K562 (cell line): ENCODE measurements at regions not wholly inside any gene's neighbourhood (a gene's known extent, or its start where the extent isn't known, plus 50 kb on each side); places are given as distances from the start of the nearest gene placed in this dataset.

ENCODE experiments used
- ATF7 ChIP-seq: fragments of 450-650 bp; IDR thresholded peaks from 2 replicates; pipeline ENCODE4 v1.7.1; 2014; ENCODE audit warnings: mild to moderate bottlenecking, moderate library complexity
- BMI1 ChIP-seq: fragments of 150-350 bp; IDR thresholded peaks from 2 replicates; pipeline ENCODE4 v1.6.1; 2014; ENCODE audit warnings: low read length
- CBX8 ChIP-seq: fragments of 200-600 bp; sonication (generic); IDR thresholded peaks from 2 replicates; pipeline ENCODE4 v1.6.1; 2012; ENCODE audit warnings: borderline replicate concordance, mixed run types, low read depth, mild to moderate bottlenecking, moderate library complexity, mixed read lengths, low read length, control low read depth, inconsistent platforms; ENCODE audit not compliant: poor library complexity, severe bottlenecking; ENCODE audit errors: extremely low read depth
- CTCF ChIP-seq, 3 experiments: IDR thresholded peaks in 2 of 3; conservative IDR thresholded peaks in 1 of 3; 2 replicates each; pipeline ENCODE4 v1.5.1; 2011 to 2012; ENCODE audit warnings: low read length in 3 of 3, mild to moderate bottlenecking in 3 of 3, control low read depth in 2 of 3, improper control_type of control experiment in 1 of 3, inconsistent platforms in 1 of 3, low read depth in 1 of 3, mixed read lengths in 1 of 3, moderate library complexity in 1 of 3; ENCODE audit not compliant: insufficient read depth in 2 of 3
- FOSL1 ChIP-seq: fragments of 200-800 bp; sonication (Bioruptor generic); conservative IDR thresholded peaks from 2 replicates; pipeline ENCODE4 v1.6.1; 2016; ENCODE audit warnings: missing genetic modification characterization, missing compliant biosample characterization
- FOXA3 ChIP-seq, 2 experiments: fragments of 450-650 bp in 1 of 2; sonication (generic) in 1 of 2; formaldehyde crosslinking; IDR thresholded peaks in 1 of 2; conservative IDR thresholded peaks in 1 of 2; 2 replicates each; pipeline versions ENCODE4 v1.4.0 to v1.8.0; 2020 to 2022; ENCODE audit warnings: mild to moderate bottlenecking in 2 of 2, missing genetic modification reagents in 1 of 2
- ID3 ChIP-seq, 2 experiments: fragments of 250-450 bp in 1 of 2; fragments of 450-650 bp in 1 of 2; sonication (Bioruptor Pico) in 1 of 2; IDR thresholded peaks; 2 replicates each; pipeline versions ENCODE4 v1.6.1 to v1.8.0; 2016 to 2021; ENCODE audit warnings: mild to moderate bottlenecking in 2 of 2, moderate library complexity in 2 of 2, missing compliant biosample characterization in 1 of 2, missing genetic modification characterization in 1 of 2
- JUN ChIP-seq, 2 experiments: sonication (generic) in 1 of 2; formaldehyde crosslinking in 1 of 2; IDR thresholded peaks; 2 replicates each; pipeline versions ENCODE4 v1.6.1 to v1.8.0; 2012 to 2022; ENCODE audit warnings: borderline replicate concordance in 2 of 2, mild to moderate bottlenecking in 2 of 2, improper control_type of control experiment in 1 of 2, low read depth in 1 of 2, low read length in 1 of 2, missing genetic modification reagents in 1 of 2
- KDM2B ChIP-seq: fragments of 250-450 bp; sonication (Bioruptor Pico); IDR thresholded peaks from 2 replicates; pipeline ENCODE4 v1.8.0; 2021; ENCODE audit warnings: mild to moderate bottlenecking, moderate library complexity
- PHF20 ChIP-seq: fragments of 450-650 bp; IDR thresholded peaks from 2 replicates; pipeline ENCODE4 v1.6.1; 2018; ENCODE audit not compliant: partially characterized antibody
- SLC30A9 ChIP-seq: fragments of 250-450 bp; sonication (Bioruptor Pico); IDR thresholded peaks from 2 replicates; pipeline ENCODE4 v1.8.0; 2022; ENCODE audit warnings: mild to moderate bottlenecking, moderate library complexity
- TFAP4 ChIP-seq: sonication (generic); formaldehyde crosslinking; IDR thresholded peaks from 2 replicates; pipeline ENCODE4 v1.8.0; 2022; ENCODE audit warnings: missing genetic modification reagents, mild to moderate bottlenecking, moderate library complexity, borderline replicate concordance
- WHSC1 ChIP-seq: IDR thresholded peaks from one replicate; pipeline ENCODE4 v1.6.1; 2012; ENCODE audit warnings: low read length, control low read depth, inconsistent platforms
- ZBTB11 ChIP-seq, 3 experiments: fragments of 200-800 bp in 1 of 3; fragments of 250-450 bp in 1 of 3; fragments of 450-650 bp in 1 of 3; sonication (Bioruptor Pico) in 1 of 3; sonication (Bioruptor generic) in 1 of 3; formaldehyde crosslinking in 1 of 3; IDR thresholded peaks; 2 replicates each; pipeline versions ENCODE4 v1.6.1 to v1.8.0; 2016 to 2022; ENCODE audit warnings: mild to moderate bottlenecking in 2 of 3, missing genetic modification characterization in 2 of 3, missing compliant biosample characterization in 1 of 3, moderate library complexity in 1 of 3
- ZNF3 ChIP-seq: fragments of 250-450 bp; sonication (Bioruptor Pico); IDR thresholded peaks from 2 replicates; pipeline ENCODE4 v1.5.0; 2021; ENCODE audit warnings: mild to moderate bottlenecking, moderate library complexity
- ZNF696 ChIP-seq: fragments of 250-450 bp; sonication (Bioruptor Pico); conservative IDR thresholded peaks from 2 replicates; pipeline ENCODE4 v1.4.0; 2020; ENCODE audit warnings: mild to moderate bottlenecking, moderate library complexity
- ZNF699 ChIP-seq: fragments of 250-450 bp; sonication (Bioruptor Pico); IDR thresholded peaks from 2 replicates; pipeline ENCODE4 v1.8.0; 2021; ENCODE audit warnings: mild to moderate bottlenecking, moderate library complexity; ENCODE audit not compliant: insufficient replicate concordance

GRCh38 chr3:14273901-14274611, 95.4 kb downstream of the LSM3 start (continued):
- TF ChIP-seq ZBTB11 (CRISPR knock-in tag; IDR thresholded peaks at IDR 0.05) (no peak), ATF7 (no peak), TFAP4 (CRISPR knock-in tag) (0 out of 2 replicates have a peak, but pooled peaks have one; percentile 36), FOXA3 (CRISPR knock-in tag; conservative IDR thresholded peaks at IDR 0.05 in 1 of 2, IDR thresholded peaks at IDR 0.05 in 1 of 2) (peak in 1 of 2 experiments; percentile 76; a peak in 1 of 4 replicates), ID3 (CRISPR knock-in tag; IDR thresholded peaks at IDR 0.05) (no peak), ID3 (tag; IDR thresholded peaks at IDR 0.05) (no peak), ZNF696 (CRISPR knock-in tag) (no peak), PHF20 (no peak), WHSC1 (no peak), BMI1 (no peak), JUN (IDR thresholded peaks at IDR 0.05; ENCODE audit: borderline replicate concordance, low read depth, low read length) (peak; percentile 74; the same call in 1 of the 2 replicates), JUN (CRISPR knock-in tag; IDR thresholded peaks at IDR 0.05; ENCODE audit: borderline replicate concordance) (peak; percentile 20), KDM2B (CRISPR knock-in tag) (no peak), ZNF3 (CRISPR knock-in tag) (no peak), FOSL1 (tag) (peak; percentile 93), ZNF699 (CRISPR knock-in tag) (no peak), CTCF (IDR thresholded peaks at IDR 0.05 in 2 of 3, conservative IDR thresholded peaks at IDR 0.05 in 1 of 3; ENCODE audit: insufficient read depth in 2 of 3, low read depth in 1 of 3, low read length in 3 of 3) (no peak), CBX8 (no peak), SLC30A9 (CRISPR knock-in tag) (no peak)
